ENCODE measurements at regions not wholly inside any gene's neighbourhood (a gene's known extent, or its start where the extent isn't known, plus 50 kb on each side); places are given as distances from the start of the nearest gene placed in this dataset.

DNA sequence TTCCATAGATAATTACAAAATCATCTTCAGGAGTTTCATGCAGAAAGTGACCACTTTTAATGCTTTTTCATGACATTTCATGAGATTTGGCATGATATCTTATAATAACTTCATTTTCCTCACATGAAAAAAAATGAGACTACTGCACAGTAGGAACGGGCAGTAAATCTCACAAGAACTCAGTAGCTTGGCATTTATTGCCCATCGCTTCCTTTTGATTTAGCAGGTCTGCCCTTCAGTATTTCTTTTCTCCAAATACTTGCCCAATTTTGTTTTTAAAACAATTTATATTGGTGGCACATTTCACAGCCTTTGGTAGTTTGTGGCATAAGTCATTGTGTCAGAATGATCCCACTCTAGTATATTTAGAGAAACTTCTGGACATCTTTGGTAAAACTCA, 711.8 kb upstream of the CHD1 start:
- no TSS peak for BruUV-seq (replicated peaks)
- H3K4me3 ChIP-seq (replicated peaks in 1 of 2; ENCODE audit: low read depth in 1 of 2, low read length in 2 of 2), result no peak overlapping the region
- no peaks in the 10 kb centered on the region for H4K20me1 ChIP-seq (ENCODE audit: insufficient read depth)
- ATAC-seq, result no peak
- H2AFZ ChIP-seq (ENCODE audit: low read depth, low read length, poor library complexity, severe bottlenecking), result no peak overlapping the region
- ChIA-PET POLR2A (no interaction called here), RAD21 (ENCODE audit: low non-redundant PET in 1 of 2, low total read pairs in 2 of 2, uncharacterized antibody in 2 of 2, unreplicated experiment in 2 of 2) (no interaction called here), CTCF (no interaction called here)
- H3K9me3 ChIP-seq (ENCODE audit: control insufficient read depth in 1 of 2, insufficient read depth in 1 of 2, low read depth in 1 of 2, low read length in 2 of 2), result no peaks in the 10 kb centered on the region
- H3K36me3 ChIP-seq (ENCODE audit: control insufficient read depth in 1 of 2, insufficient read depth in 2 of 2, low read length in 2 of 2), result no peaks in the 10 kb centered on the region
- H3K9me2 ChIP-seq (ENCODE audit: insufficient read depth), result no peaks in the 10 kb centered on the region
- no peaks in the 10 kb centered on the region for H3K4me1 ChIP-seq (ENCODE audit: control insufficient read depth in 1 of 2, insufficient read depth in 2 of 2, low read length in 2 of 2)
- H3K4me2 ChIP-seq (ENCODE audit: low read length), result no peak overlapping the region
- H3K27me3 ChIP-seq (ENCODE audit: insufficient read depth, low read length), result 0 out of 2 replicates have a peak, but pooled peaks cover 3% of the 10 kb centered on the region
- no peak for DNase-seq (ENCODE audit: low read depth, low spot score)
- no peaks in the 10 kb centered on the region for H3K79me2 ChIP-seq (ENCODE audit: insufficient read depth, low read length)
- TF ChIP-seq CEBPB (IDR thresholded peaks at IDR 0.05; ENCODE audit: low read depth) (no peak), SRF (IDR thresholded peaks at IDR 0.05; ENCODE audit: low read depth) (no peak), SP1 (IDR thresholded peaks at IDR 0.05; ENCODE audit: low read depth) (no peak), ZBTB33 (IDR thresholded peaks at IDR 0.05; ENCODE audit: extremely low read depth, insufficient replicate concordance, low read length) (no peak), FOSL1 (IDR thresholded peaks at IDR 0.05; ENCODE audit: low read depth) (no peak), ATF3 (IDR thresholded peaks at IDR 0.05) (no peak), EZH2 (IDR thresholded peaks at IDR 0.05) (no peak), POLR2AphosphoS5 (IDR thresholded peaks at IDR 0.05; ENCODE audit: low read depth, low read length) (no peak), MAX (IDR thresholded peaks at IDR 0.05) (no peak), ELF1 (IDR thresholded peaks at IDR 0.05; ENCODE audit: borderline replicate concordance, low read depth) (no peak), YY1 (IDR thresholded peaks at IDR 0.05; ENCODE audit: extremely low read depth, insufficient replicate concordance, low read depth, low read length) (no peak), SIN3A (IDR thresholded peaks at IDR 0.05; ENCODE audit: low read depth) (no peak)
- TF ChIP-seq, protein P1, sequence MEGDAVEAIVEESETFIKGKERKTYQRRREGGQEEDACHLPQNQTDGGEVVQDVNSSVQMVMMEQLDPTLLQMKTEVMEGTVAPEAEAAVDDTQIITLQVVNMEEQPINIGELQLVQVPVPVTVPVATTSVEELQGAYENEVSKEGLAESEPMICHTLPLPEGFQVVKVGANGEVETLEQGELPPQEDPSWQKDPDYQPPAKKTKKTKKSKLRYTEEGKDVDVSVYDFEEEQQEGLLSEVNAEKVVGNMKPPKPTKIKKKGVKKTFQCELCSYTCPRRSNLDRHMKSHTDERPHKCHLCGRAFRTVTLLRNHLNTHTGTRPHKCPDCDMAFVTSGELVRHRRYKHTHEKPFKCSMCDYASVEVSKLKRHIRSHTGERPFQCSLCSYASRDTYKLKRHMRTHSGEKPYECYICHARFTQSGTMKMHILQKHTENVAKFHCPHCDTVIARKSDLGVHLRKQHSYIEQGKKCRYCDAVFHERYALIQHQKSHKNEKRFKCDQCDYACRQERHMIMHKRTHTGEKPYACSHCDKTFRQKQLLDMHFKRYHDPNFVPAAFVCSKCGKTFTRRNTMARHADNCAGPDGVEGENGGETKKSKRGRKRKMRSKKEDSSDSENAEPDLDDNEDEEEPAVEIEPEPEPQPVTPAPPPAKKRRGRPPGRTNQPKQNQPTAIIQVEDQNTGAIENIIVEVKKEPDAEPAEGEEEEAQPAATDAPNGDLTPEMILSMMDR (IDR thresholded peaks at IDR 0.05 in 2 of 3, conservative IDR thresholded peaks at IDR 0.05 in 1 of 3; ENCODE audit: borderline replicate concordance in 1 of 3, insufficient read depth in 1 of 3, low read depth in 2 of 3, low read length in 2 of 3), result no peak
- intact Hi-C loops (cut with micrococcal nuclease), result no loop called here
- no peak overlapping the region for H3K27ac ChIP-seq (ENCODE audit: low read depth, low read length)
- H3K9ac ChIP-seq (ENCODE audit: low read length), result no peak overlapping the region
